Fibroblast of skin of left quadriceps (primary cell): ENCODE measurements at regions not wholly inside any gene's neighbourhood (a gene's known extent, or its start where the extent isn't known, plus 50 kb on each side); places are given as distances from the start of the nearest gene placed in this dataset.
"Not testable (repeated sequence)": the region's sequence is repeated elsewhere in the genome, so short reads cannot be mapped to it uniquely, and the experiment has no call there.

ENCODE experiments used
- DNase-seq, 2 experiments: peaks; one replicate each; pipeline ENCODE4 v3.0.0-alpha.2; 2013; ENCODE audit warnings: low read depth in 2 of 2

- no peak for DNase-seq
These were observed 277.6 kb downstream of the SIPA1L2 start for GRCh38 chr1:232352366-232352765.

- no peak for DNase-seq
These were observed 278.6 kb downstream of the SIPA1L2 start for GRCh38 chr1:232351335-232351734.

GRCh38 chr1:232346844-232347243, 283.1 kb downstream of the SIPA1L2 start:
- no peak for DNase-seq

- no peak for DNase-seq
These were observed 285.0 kb downstream of the SIPA1L2 start for GRCh38 chr1:232344791-232345399.

GRCh38 chr1:232344186-232344585, 285.7 kb downstream of the SIPA1L2 start:
- not testable (repeated sequence) for DNase-seq

GRCh38 chr1:232340446-232340845, 289.5 kb downstream of the SIPA1L2 start:
- DNase-seq, result no peak

- no peak for DNase-seq
These were observed 290.9 kb downstream of the SIPA1L2 start for GRCh38 chr1:232339073-232339472.

GRCh38 chr1:232335741-232336293, 294.1 kb downstream of the SIPA1L2 start:
- no peak for DNase-seq

GRCh38 chr1:232335261-232335660, 294.7 kb downstream of the SIPA1L2 start:
- DNase-seq, result no peak

GRCh38 chr1:232334811-232335210, 295.1 kb downstream of the SIPA1L2 start:
- DNase-seq, result no peak

GRCh38 chr1:232334246-232334645, 295.7 kb downstream of the SIPA1L2 start:
- no peak for DNase-seq

- no peak for DNase-seq
These were observed 296.5 kb downstream of the SIPA1L2 start for GRCh38 chr1:232333419-232333767.

GRCh38 chr1:232332710-232333418, 297.1 kb downstream of the SIPA1L2 start:
- DNase-seq, result not testable (repeated sequence)

GRCh38 chr1:232329103-232329813, 300.7 kb downstream of the SIPA1L2 start:
- DNase-seq, result no peak

- DNase-seq, result no peak
These were observed 301.3 kb downstream of the SIPA1L2 start for GRCh38 chr1:232328486-232329102.

- no peak for DNase-seq
These were observed 302.0 kb downstream of the SIPA1L2 start for GRCh38 chr1:232327899-232328298.

GRCh38 chr1:232327269-232327668, 302.7 kb downstream of the SIPA1L2 start:
- DNase-seq, result no peak

GRCh38 chr1:232322162-232322734, 307.7 kb downstream of the SIPA1L2 start:
- DNase-seq, result no peak

GRCh38 chr1:232319518-232320210, 310.3 kb downstream of the SIPA1L2 start:
- DNase-seq, result no peak

- no peak for DNase-seq
These were observed 310.9 kb downstream of the SIPA1L2 start for GRCh38 chr1:232319072-232319471.

GRCh38 chr1:232318143-232318542, 311.8 kb downstream of the SIPA1L2 start:
- no peak for DNase-seq
